ENCODE measurements at regions not wholly inside any gene's neighbourhood (a gene's known extent, or its start where the extent isn't known, plus 50 kb on each side); places are given as distances from the start of the nearest gene placed in this dataset.

DNA sequence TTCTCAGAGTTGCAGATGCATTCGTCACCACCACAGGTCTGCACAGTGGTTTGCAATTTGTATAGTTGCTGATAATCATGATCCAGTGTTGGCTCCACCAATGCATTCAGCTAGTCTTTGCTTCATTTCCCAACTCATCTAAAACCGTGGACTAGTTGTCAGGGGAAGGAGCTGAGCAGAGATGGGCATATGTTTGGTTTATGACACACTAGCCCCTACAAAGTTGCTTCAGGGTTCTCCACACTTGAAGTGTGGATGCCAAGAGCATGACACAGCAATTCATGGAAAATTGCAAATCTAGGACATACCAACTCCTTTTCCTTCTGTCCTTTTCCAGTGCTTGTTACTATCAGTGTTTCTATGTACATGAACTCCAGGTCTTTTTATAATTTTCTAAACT lies 168.0 kb downstream of the TNFSF13B start:
- DNase-seq (ENCODE audit: low read depth), result peak; percentile 22

DNA sequence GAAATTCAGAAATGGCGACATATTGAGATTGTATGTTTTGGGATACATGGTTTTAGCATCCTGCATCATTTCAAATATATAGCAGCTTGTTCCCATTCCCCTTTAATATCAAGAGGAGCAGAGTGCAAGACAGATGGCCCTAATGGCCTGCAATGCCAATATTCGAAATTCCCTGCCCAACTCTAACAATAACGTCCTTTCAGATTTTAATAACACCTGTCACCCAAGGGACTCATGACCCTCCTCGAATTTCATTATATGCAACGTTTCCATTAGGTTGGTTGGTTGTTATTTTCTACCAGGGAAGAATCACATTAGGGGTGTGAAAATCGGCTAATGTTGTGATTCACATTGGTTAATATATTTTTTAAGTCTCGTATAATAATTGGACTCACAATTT lies 170.0 kb downstream of the TNFSF13B start:
- DNase-seq (ENCODE audit: low read depth), result no peak

DNA sequence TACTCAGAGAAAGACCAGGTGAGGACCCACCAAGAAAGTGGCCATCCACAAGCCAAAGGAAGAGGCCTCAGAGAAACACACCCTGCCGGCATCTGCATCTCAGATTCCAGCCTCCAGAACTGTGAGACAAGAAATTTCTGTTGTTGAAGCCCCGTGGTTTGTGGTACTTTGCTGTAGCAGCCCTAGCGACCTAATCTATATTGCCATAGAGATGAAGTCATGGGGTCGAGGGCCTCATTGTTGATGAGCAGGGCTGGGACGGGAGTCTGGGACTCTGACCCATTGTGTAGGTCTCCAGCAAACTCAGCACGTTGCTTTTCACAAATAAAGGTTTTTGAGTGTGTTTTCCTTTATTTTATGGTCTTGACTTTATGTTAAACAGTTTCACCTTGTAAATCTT lies 174.9 kb downstream of the TNFSF13B start:
- no peak for DNase-seq (ENCODE audit: low read depth)

DNA sequence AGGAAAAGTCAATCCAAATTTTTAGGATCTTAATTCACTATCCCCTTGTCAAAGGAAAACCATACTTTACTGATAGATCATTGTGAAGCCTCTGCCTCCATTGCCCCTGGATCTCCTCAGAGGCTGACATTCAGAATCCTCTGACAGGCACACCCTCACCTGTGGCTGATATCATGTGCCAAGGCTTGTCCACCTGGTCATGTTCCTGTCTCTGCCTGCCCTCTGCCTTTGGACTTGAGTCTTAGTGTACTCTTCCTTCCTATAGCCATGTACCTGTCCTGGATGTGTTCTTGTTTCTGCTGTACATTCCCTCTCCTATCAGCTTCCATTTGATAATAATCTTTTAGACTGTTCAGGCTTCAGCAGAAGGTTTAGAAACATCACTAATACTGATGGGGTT lies 179.4 kb downstream of the TNFSF13B start:
- no peak for DNase-seq (ENCODE audit: low read depth)

DNA sequence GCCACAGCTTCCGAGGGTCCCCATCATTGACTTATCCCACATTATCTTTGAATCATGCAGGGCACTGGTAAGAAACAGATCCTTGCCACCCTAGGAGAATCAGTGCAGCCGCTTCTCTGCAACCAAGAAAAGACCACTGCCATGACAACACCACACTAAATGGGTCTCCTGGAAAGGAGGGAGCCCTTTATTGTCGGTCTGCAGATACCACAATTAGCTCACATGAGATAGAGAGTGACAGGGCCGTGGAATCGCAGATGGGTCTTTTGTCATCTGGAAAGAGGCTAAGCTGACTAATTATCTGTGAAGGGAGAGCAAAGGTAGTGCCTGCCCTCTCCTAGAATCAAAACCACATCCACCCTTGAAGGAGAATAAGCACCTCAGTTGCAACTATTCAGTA lies 178.3 kb upstream of the MYO16 start:
- no peak for DNase-seq (ENCODE audit: low read depth)

DNA sequence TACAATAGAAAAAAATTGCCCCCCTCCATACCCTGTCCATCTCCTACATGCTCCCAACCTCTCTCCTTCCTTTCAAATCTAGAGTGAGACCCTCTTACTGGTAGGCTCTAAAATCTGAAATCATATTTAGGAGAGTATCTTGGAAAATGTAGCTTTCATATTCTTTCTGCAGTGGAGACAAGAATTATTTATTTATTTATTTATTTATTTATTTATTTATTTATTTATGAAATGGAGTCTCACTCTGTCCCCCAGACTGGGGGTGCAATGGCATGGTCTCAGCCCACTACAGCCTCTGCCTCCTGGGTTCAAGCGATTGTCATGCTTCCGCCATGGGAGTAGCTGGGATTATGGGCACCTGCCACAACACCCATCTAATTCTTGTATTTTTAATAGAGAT lies 174.1 kb upstream of the MYO16 start:
- DNase-seq (ENCODE audit: low read depth), result no peak

DNA sequence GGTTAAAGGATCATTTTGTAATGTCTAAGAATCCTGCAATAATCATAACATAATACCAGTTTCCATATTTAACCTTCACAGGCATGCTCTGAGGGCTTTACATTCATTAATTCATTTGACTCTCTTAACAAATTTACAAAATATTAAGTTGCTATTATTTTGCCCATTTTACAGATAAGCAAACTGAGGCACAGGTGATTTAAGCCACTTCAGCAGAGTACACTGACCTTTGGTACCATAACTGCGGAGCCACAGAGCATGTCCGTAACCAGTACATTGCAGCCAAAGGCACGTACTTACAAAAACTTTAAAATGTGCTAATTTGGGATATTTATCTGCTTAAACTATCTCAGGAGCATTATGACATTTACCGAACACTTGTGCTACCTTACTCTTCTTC lies 169.4 kb upstream of the MYO16 start:
- DNase-seq (ENCODE audit: low read depth), result no peak

DNA sequence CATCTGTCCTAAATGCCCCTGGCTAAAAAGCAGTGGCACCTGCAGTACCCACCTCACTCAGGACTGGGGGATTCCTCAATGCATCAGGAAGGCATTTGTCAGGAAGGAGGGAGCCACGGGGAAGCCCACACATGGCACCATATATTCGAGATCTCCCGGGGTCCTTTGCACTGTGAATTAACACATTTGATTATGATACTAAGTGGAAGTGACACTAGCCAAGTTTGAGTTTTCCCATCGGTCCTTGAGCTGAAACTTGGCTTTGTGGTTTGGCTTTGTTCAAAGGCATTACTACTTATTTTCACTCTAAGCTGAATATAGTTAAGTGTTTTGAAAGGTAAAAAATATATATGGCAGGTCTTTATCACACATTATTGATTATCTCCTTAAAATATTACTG lies 168.7 kb upstream of the MYO16 start:
- no peak for DNase-seq (ENCODE audit: low read depth)

DNA sequence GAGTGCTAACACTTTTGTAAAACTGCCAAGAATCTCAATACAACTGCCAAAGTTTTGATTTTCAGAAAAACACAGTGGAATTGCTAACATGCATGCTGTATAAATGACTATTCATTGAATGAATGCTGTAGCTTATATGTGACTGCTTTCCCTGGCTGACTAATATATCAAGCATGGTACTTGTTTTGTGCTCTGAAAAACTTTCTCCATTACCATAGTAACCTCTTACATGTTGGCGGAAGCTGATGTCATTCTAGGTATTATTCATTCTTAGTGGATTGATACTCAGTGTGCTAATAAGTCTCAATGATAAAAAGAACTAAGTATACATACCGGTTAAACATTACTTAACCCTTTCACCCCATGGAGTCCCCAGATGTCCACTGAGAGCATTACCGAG lies 166.1 kb upstream of the MYO16 start:
- DNase-seq (ENCODE audit: low read depth), result peak; percentile 63

DNA sequence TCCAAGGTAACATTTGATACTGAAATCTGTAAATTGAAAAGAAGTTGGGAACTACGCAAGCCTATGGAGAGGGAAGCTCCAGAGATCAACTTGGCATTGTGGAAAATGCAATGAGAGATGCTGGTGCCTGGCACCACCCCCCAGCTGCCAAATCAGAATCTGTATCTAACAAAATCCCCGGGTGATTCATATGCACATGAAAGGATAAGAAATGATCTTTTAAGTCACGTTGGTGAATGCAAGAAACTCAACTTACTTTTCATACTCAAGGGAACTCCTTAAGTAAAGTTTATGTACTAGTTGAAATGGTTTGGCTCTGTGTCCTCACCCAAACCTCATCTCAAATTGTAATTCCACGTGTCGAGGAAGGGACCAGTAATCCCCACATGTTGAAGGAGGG lies 158.5 kb upstream of the MYO16 start:
- DNase-seq (ENCODE audit: low read depth), result no peak

DNA sequence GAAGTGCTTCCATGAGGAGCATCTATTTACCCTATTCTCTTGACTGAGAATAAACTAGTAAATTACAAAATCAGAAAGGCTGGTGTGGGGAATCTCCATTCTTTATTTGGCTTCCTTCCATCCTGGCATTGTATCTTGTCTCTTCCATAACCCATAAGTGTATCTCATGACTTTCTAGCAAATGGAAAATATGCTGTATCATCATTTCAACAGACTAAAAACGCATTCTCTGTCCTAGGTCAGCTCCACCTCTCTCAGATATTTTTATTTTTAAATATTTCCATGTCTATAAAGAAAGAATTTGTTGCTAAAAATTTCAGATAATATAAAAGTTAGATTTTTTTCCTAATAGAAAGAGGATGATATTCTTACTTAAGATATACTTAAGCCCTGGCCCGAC lies 154.2 kb upstream of the MYO16 start:
- no peak for DNase-seq (ENCODE audit: low read depth)

DNA sequence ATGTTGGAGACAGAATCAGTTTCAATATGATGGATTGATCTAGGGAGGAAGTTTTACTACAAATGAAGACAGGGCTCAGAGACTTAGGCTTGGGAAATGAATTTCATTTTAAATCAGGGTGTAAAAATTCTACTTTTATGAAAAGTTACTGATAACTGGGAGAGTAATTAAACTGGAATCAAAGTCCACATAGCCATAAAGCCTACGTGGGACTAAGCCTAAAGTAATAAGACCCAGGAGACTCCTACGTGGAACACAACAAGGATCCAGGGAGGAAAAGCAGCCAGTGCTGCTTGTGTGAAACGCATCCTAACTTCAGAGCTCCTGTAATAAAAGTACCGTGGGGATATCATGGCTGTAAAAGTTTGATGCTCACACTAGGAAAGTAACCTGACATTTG lies 152.0 kb upstream of the MYO16 start:
- DNase-seq (ENCODE audit: low read depth), result no peak

DNA sequence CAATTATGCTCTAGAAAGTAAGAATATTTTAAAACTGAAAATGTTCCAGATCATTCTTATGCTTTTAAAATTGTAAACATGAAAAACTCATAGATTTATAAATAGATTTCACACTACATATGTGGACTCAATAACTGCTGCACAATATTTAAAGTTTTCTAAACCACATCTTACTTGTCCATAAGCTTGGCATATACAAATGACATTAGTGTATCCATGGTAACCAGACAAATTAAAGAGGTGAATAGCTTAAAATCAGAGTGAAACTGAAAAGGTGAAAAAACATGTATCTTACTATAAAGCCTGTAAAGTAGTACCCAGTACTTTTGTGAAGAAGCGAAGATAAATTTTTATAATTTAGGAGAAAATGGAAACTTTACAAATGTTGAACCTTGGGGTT lies 151.2 kb upstream of the MYO16 start:
- no peak for DNase-seq (ENCODE audit: low read depth)

DNA sequence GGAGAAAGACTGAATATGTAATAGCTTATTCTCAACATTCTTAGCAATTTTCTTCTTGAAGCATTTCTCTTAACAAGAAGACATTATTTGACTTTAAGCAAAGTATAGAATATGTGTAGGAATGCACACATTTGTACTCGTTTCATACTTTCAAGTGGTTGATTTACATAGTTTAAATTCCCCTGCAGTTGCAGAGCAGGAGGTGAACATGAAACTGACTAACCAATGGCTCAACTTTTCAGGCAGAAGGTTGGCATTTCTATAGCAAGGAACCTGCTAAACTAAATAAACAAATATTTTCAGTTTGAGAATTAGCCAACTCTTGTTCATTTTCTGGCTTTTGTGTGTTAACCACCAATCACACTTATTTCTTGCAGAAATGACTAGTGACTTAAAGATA lies 145.4 kb upstream of the MYO16 start:
- no peak for DNase-seq (ENCODE audit: low read depth)

DNA sequence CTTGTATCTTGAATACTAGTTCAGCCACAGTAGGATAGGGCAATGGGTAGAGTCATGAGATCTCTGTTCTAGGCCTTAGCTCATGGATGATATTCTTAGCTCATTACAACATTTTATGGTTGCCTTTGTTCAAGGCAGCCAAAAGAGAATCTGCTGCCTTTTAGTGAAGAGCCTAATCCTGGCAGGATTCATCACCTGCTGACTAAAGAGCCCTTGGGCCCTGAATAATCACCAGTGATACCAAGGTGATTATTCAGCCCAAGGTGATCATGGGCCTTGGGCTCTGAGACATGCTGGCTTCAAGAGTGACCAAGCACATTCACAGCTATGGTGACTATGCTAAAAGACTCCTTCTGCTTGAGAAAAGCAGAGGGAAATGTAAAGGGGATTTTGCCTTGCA lies 143.3 kb upstream of the MYO16 start:
- no peak for DNase-seq (ENCODE audit: low read depth)

DNA sequence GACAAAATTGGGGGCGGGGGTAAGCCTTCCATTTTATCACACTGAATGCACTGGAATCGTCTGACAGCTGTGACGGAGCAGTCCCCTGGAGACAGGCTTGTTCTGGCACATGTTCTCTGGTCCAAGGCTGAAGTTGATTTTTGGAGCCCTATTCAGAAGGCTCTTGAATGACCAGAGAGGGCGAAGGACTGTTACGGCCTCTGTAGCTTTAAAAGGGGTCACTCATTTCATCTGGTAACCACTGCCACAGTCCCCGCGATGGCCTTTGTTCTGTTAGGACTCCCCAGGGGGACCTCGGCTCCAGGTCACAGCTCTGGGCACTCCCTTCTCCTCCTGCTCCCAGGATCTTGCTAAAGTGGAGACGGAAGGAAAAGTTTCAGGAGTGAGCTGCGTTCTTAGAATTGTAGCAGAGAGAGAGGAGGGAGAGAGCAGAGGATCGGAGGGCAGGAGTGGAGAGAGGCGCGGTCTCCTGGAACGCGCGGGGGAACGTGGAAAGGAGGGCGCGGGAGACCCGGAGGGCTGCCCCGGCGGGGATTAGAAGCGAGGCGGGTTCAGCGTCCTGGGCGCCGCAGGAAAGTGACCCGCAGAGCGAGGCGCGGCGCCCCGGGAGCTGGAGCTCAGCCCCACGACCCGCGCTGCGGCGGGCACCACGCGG lies 134.3 kb upstream of the MYO16 start:
- no peak for DNase-seq (ENCODE audit: low read depth)

DNA sequence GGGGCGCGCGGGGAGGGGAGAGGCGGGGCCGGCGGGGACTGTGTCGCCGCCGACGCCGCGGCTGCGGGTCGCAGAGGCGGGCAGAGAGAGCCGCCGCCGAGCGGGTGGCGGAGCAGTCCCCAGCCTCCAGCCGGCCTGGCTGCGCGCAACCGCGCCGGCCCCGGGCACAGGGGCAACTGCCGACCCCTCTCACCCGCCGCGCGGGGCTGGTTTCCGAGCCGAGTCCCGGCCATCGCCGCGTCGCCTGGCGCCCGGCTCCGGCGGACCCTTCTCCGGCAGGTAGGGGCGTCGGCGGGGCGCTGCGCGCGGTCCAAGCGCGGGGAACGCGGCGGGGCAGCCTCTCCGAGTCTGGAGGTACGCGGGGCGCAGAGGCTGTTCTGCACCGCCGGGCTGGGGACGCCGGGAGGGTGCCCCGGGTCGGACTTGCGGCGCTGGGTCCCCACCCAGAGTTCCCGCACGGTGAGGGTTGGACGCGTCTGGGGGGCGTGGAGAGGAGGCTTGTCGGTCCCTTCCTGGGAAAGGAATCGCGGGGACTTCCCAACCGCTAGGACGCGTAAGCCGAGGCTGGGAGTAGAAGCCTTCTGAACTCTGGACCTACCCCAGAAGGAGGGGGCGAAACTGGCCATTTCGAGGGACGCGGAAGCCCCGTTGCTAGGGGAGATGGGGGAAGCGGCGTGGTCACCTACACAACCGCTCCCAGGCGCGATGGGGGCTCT lies 133.6 kb upstream of the MYO16 start:
- DNase-seq (ENCODE audit: low read depth), result no peak

DNA sequence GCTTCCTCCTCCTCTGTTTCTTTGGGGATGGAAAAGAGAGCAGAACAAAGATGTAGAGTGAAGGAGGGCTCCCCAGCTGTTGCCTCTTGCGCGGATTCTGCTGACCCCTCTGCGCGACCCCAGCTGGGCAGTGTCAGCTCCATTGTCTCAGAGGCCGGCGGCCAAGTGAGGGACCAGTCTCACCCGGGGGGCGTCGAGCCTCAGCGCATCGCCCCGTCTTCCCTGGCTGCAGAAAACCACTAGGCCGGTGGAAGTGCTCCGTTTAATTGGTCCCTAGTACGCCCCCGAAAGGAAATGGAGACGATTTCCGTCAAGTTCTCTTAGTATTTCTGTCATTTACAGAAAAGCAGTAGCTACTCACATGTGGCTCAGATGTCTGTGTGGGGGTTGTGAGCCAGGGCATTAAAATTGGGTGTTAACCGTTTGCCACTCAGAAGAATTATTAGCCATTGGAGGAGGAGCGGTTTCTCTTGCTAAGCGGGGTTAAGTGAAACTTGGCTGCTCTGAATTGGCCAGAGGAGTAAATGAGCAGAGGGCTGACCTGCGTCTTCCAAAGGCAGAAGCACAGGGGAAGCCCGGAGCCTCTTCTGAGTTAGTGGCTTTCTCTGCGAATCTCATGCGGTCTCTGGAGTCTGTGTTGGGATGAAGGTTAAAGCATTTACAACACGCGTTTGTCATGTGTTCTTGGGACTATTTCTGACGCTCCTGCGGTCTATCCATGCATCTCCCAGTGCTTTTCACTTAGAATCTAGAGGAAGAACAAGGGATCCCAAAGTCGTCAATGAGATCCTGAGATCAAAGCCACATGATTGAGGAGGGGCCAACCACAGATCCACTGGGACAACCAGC lies 132.8 kb upstream of the MYO16 start:
- DNase-seq (ENCODE audit: low read depth), result no peak

DNA sequence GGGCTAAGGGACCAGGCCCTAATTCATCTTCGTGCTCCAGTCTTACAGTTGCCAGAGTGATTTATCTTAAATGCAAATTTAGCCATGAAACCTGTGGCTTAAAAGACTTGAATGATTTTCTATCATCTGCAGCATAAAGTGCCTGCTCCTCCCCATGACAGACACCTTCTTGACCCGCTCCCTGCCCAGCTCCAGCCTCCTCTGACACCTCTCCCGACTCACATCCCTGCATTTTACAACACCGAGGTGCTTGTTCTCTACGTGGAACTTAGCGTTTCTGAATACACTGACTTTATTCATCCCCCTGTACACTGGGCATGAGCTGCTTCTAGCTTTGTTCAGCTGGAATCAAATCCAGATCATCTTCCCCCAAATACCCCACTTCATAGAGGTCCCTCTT lies 128.7 kb upstream of the MYO16 start:
- DNase-seq (ENCODE audit: low read depth), result no peak

DNA sequence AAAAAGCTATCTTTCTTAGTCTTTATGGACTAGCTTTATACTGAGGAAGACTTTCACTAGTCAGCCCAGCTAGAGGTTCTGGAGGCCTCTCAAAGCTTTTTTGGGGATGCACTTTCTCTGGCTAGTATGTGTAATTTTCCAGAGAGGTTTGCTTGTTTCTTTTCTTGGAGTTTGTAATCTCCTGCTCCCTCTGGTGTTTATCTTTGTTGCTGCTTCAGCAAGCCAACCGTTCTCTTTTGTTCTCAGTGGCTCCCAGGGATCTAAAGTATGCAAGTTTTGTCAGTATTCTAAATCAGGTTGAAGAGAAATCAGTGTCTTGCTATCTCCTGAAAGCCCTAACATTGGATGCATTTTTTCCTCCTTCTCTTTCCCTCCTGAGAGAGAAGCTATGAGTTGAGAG lies 121.1 kb upstream of the MYO16 start:
- no peak for DNase-seq (ENCODE audit: low read depth)

DNA sequence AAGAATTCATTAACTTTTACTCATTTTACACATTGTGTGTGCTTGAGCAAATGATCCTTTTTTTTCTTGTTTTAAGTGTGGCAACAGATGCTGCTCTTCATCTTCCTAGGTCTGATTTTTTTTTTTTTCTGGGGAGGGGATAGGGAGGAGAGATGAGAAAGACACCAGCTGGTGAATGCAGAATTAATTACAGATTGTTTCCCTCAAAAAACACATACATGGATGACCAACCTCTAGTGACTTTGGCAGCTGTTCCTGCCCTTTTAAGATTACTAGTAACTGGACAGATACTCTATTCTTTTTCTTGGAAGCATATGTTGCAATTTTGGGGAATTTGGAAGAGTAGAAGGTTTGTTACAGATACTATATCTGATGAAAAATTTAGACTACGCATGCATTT lies 103.6 kb upstream of the MYO16 start:
- DNase-seq (ENCODE audit: low read depth), result no peak

DNA sequence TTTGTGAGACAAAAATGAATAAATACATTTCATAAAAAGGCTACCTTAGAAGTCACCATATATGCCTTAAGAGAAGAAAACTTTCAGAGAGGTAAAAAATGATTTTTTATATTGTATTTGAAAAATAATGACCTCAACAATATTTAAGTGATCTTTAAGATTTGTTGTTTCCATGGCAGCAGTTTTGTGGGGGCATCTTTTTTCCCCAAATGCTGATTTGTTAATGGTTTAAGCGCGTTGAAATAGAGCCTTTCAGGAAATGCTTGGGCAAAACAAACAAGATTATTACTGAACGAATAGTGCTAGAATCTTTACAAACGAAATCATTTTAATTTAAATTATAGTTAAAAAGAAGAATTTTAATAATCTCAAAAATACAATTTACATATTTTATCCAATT lies 103.1 kb upstream of the MYO16 start:
- no peak for DNase-seq (ENCODE audit: low read depth)

DNA sequence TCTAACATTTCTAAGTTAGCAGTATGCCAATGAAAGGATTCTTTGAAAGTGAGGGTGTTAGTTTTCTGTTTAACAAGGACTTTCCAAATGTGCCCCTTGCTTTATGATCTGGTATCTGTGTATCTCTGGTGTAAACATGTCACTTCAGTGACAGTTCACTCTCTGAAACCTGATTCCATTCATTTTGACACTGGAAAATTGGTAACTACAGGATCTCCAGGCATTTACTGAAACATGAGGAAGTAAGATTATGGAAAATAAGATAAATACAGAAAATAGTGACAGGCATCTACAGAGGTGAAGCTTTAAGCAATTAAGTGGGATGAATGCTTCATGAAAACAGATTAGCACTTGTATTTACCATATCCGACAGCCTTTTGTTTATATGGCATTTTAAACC lies 101.6 kb upstream of the MYO16 start:
- no peak for DNase-seq (ENCODE audit: low read depth)
